Epithelial cell of prostate (primary cell): ENCODE measurements at regions not wholly inside any gene's neighbourhood (a gene's known extent, or its start where the extent isn't known, plus 50 kb on each side); places are given as distances from the start of the nearest gene placed in this dataset.
"Not testable (repeated sequence)": the region's sequence is repeated elsewhere in the genome, so short reads cannot be mapped to it uniquely, and the experiment has no call there.

ENCODE experiments used
- DNase-seq: peaks from one replicate; pipeline ENCODE4 v3.0.0-alpha.2; 2011; ENCODE audit warnings: low read depth, low spot score
- H3K27ac ChIP-seq: fragments of 450-650 bp; 2 replicates; pipeline ENCODE4 v1.5.1; 2017; ENCODE audit warnings: mild to moderate bottlenecking

- DNase-seq = no peak
- H3K27ac ChIP-seq = no peak overlapping the region
Measured at GRCh38 chr1:38787041-38787440, 72.5 kb downstream of the RRAGC start.

GRCh38 chr1:38786040-38786436, 73.5 kb downstream of the RRAGC start:
- H3K27ac ChIP-seq = no peak overlapping the region
- no peak for DNase-seq

GRCh38 chr1:38785285-38786039, 74.1 kb downstream of the RRAGC start:
- H3K27ac ChIP-seq = no peak overlapping the region
- DNase-seq = no peak

GRCh38 chr1:38784452-38785284, 74.9 kb downstream of the RRAGC start:
- no peak for DNase-seq
- no peak overlapping the region for H3K27ac ChIP-seq

- H3K27ac ChIP-seq = no peak overlapping the region
- DNase-seq = no peak
Measured at GRCh38 chr1:38783640-38784229, 75.8 kb downstream of the RRAGC start.

GRCh38 chr1:38781872-38782617, 77.5 kb downstream of the RRAGC start:
- no peak for DNase-seq
- no peak overlapping the region for H3K27ac ChIP-seq

- no peak for DNase-seq
Measured at GRCh38 chr1:38780133-38780532, 79.4 kb downstream of the RRAGC start.

GRCh38 chr1:38779491-38779890, 80.1 kb downstream of the RRAGC start:
- H3K27ac ChIP-seq = no peak overlapping the region
- no peak for DNase-seq

More at GRCh38 chr1:38780133-38780532, 79.4 kb downstream of the RRAGC start:
- H3K27ac ChIP-seq = no peak overlapping the region

DNA sequence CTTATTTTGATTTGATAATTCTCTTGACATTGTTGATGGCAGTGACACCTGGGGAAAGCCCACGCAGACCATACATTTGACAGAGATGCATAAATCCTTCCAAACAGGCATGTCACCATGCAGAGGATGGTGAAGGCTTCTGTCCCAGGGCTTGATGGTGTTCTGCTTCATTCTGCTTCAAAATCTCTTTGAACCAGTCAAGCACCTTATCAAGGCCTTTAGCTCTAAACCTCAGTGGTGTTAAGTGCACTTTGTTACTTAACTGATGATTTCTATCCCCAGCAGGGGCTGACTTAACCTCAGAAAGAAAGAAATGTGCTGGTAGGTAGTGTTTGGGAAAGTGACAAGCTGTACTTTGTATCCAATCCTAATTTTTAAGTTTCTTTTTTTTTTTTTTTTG, 81.1 kb downstream of the RRAGC start:
- no peak for DNase-seq
- no peak overlapping the region for H3K27ac ChIP-seq

DNA sequence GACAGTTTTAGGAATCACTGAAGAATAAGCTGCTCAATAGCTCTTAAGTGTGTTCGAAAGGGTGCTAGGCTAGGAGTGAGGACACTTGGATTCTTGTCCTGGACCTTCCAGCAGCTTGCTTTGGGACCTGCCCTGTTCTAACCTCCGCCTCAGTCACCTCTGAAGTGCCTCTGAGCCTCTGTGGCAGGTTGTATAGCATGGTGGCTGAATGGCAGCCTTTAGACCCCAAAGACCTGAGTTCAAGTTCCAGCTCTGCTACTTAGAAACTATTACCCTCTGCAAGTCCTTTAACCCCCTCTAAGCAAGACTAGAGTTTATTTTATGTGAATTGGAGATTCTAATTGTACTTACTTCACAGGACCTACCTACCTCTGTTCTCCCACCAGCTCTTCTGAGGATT, 81.5 kb downstream of the RRAGC start:
- DNase-seq = no peak
- no peak overlapping the region for H3K27ac ChIP-seq

DNA sequence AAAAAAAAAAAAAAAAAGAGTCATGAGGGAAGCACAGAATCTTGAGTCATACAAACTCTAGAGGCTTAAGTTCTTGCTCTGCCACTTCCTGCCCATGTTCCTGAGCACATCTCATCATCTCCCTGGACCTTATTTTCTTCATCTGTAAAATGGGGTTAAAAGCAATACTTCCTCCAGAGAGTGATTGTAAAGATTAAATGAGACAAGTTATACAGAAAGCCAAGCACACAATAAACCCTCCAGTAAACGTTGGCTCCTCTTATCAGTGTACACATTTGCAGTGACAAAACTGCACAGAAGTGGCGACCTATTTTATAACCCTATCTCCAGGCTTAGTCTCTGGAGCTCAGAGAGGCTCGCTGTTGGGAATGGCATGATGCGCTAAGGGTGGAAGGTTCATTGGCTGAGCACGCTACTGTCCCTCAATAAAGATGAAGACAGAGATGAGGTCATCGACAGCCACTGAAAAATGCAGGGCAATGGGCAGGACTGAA, 82.1 kb downstream of the RRAGC start:
- H3K27ac ChIP-seq = no peak overlapping the region
- DNase-seq = no peak

DNA sequence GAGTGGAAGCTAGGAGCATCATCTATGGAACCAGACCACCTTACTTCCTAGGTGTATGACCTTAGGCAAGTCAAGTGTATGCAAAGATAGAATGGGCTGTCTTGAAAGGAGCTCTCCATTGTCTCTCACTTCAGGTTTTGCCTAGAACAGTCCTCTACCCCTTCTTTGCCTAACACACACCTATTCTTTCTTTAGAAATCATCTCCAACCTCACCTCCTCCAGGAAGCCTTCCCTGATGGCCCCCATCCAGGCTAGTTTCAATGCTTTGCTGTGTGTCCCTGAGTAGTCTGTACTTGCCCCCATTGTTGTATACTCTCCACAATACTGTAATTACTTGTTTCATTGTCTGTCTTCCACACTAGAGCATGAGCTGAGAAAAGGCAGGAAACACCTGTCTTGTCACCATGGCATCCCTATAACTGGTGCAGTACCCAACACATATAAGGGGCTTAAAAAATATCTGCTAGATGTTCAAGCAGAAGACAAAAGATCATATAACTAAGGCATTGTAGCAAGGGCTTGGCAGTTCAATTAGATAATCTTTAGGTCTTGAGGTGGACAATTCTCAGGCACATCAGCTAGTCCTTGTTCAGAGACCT, 83.0 kb downstream of the RRAGC start:
- DNase-seq = no peak
- H3K27ac ChIP-seq = no peak overlapping the region

DNA sequence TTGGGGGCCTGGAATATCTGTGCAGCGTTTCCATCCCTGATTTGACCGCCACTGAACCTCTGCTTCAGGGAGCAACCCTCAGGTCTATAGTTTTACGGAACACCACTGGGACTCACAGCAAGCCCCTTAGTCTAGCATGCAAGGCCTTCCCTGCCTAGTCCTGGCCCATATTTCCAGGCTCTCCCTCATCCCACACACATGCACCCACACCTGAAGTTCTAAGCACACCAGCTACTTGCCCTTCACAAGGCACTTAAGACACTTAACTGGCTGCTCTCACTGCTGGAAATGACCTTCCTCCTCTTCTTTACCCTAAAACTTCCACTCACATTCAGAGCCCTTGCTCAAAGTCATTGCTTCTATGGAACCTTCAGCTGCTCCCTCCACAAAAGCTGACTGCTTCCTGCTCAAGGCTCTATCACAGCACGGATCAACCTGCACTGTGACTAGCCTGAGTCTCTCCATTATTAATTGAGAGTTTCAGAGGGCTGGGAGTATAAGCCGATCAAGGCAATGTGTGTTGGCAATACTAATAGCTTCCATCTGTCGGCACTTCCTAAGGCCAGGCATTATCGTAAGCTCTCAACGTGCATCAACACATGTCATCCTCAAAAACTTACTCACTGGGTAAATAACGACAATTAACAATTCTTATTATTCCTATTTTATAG, 84.3 kb downstream of the RRAGC start:
- no peak overlapping the region for H3K27ac ChIP-seq
- DNase-seq = no peak

DNA sequence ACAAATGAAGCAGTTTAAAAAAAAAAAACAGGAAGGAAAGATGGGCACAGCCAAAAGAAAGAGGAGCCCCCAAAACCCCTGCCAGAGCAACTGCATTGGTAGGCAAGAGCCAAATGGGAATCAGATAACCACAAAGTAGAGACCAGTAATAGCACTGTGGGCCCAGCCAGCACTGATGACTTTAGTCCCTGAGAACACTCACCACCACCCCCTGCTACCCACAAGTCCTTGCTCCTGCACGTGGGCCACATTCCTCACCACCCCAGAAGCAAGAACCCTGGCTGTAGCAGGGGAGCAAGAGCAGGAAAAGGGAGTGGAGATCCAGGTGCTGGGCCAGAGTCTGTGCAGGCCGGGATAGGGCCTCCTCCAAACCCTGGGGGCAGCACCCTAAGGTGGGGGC, 86.1 kb downstream of the RRAGC start:
- no peak for DNase-seq
- no peak overlapping the region for H3K27ac ChIP-seq

- H3K27ac ChIP-seq = no peak overlapping the region
- DNase-seq = no peak
Measured at GRCh38 chr1:38772953-38773352, 86.6 kb downstream of the RRAGC start.

DNA sequence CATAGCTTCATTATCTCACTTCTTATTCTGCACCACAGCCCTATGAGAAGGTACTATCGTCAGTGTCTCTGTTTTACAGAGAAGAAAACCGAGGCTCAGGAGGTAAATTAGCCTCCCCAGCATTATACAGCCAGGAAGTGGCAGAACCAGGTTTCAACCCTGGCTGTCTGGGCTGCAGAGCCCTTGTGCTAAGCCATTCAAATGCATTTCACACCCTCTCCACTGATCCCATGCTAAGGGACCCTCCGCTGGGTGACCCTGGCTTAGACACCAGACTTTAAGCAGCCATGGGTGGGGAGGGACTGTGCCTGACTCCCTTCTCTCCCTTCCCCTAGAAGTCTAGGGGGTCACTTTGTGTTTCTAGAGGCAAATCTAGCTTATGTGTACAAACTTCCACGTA, 87.5 kb downstream of the RRAGC start:
- H3K27ac ChIP-seq = no peak overlapping the region
- no peak for DNase-seq

DNA sequence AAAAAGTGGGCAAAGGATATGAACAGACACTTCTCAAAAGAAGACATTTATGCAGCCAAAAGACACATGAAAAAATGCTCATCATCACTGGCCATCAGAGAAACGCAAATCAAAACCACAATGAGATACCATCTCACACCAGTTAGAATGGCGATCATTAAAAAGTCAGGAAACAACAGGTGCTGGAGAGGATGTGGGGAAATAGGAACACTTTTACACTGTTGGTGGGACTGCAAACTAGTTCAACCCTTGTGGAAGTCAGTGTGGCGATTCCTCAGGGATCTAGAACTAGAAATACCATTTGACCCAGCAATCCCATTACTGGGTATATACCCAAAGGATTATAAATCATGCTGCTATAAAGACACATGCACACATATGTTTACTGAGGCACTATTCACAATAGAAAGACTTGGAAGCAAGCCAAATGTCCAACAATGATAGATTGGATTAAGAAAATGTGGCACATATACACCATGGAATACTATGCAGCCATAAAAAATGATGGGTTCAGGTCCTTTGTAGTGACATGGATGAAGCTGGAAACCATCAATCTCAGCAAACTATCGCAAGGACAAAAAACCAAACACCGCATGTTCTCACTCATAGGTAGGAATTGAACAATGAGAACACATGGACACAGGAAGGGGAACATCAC, 88.9 kb downstream of the RRAGC start:
- not testable (repeated sequence) for DNase-seq, H3K27ac ChIP-seq

GRCh38 chr1:38766125-38766524, 93.4 kb downstream of the RRAGC start:
- no peak overlapping the region for H3K27ac ChIP-seq
- DNase-seq = no peak

DNA sequence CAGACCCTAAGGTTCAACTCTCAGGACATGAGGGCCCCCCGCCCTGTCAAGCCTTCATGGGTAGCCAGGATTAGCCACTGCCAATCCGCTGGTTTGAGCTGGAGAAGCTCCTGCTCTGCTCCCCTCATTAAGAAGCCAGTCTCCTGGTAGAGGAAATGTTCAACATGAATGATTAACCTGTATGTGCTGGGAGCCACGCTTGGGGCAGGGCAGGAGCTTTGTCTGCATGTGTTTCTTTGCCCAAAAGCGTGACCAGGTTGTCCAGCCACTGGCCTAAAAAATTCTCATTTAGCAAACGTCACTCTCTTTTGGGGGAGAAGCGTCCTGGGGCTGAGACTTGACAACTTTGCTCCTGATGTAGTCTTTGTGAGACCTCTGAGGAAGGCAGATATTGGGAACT, 96.5 kb downstream of the RRAGC start:
- no peak overlapping the region for H3K27ac ChIP-seq
- DNase-seq = no peak
